HG02571 (cell line): ENCODE measurements at regions not wholly inside any gene's neighbourhood (a gene's known extent, or its start where the extent isn't known, plus 50 kb on each side); places are given as distances from the start of the nearest gene placed in this dataset.
"Not testable (repeated sequence)": the region's sequence is repeated elsewhere in the genome, so short reads cannot be mapped to it uniquely, and the experiment has no call there.

ENCODE experiments used
- ATAC-seq: cut with Tn5 transposase; IDR thresholded peaks from one replicate; pipeline ENCODE4 v1.9.1; 2021; ENCODE audit warnings: mild to moderate bottlenecking, moderate library complexity; ENCODE audit not compliant: unreplicated experiment

DNA sequence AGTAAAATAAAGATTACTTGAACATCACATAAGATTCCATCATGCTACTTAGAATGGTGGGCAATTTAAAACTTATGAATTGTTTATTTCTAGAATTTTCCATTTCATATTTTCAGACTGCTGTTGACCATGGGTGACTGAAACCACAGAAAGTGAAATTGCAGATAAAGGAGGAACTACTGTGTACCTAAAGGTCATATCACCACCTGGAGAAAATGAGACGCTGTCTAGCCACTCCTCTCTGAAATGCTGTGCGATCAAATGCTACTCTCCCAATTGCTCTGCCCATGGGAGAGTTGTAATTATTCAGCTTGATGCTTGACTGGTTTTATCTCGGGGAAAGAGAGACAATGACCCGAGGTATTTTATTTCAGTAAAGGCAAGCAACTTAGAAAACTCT is 128.9 kb upstream of the ERCC4 start:
- ATAC-seq, result no peak

DNA sequence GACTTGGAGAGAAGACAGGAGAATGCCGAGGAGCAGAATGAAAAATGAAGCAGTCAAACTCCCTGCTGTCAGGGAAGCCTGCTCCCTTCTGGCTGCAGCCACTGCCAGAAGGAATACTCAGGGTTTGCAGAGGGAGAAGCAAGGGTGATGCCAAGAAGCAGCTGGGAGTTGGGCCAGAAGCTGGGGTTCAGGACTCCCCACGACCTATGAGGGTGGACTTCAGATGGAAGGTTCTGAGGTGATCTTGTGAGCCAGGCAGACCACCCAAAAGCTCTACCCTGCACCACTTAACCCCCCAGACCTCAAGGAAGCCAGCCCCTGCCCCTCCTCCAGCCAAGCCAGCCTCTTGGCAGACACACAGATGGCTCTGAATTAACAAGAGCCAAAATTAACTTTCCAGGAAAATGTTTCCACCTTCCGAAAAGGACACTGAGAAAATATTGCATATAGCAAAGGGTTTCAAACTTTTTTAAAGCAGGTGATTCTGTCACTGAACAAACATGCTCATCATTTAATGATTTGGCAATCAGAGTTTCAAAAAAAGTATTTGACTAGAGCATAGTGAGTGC is 126.0 kb upstream of the ERCC4 start:
- ATAC-seq, result no peak

DNA sequence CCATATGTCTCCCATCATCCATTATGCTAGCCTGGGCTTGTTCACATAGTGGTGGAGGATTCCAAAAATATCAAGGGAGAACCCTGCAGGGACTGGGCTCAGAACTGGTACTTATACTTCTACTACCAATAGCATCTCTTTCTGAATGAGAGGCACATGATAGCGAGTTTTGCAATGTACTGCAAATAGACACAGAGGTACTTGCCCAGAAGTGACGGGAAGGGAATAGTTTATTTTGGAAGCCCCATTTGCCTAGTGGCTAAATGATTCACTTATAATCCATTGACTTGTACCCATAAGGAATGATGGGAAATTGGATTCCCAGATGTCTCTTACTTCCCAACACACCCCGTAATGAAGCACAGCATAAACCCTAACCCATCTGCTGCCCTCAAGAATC is 124.8 kb upstream of the ERCC4 start:
- no peak for ATAC-seq

DNA sequence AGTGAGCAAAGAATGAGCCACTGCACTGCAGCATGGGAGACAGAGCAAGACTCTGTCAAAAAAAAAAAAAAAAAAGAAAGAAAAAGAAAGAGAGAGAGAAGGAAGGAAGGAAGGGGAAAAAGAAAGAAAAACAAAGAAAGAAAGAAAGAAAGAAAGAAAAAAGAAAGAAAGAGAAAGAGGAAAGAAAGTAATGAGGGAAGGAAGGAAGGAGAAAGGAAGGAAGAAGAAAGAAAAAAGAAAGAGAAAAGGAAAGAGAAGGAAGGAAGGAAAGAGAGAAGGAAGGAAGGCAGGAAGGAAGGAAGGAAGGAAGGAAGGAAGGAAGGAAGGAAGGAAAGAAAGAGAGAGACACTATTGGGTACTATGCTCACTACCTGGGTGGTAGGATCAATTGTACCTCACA is 122.2 kb upstream of the ERCC4 start:
- ATAC-seq, result no peak

DNA sequence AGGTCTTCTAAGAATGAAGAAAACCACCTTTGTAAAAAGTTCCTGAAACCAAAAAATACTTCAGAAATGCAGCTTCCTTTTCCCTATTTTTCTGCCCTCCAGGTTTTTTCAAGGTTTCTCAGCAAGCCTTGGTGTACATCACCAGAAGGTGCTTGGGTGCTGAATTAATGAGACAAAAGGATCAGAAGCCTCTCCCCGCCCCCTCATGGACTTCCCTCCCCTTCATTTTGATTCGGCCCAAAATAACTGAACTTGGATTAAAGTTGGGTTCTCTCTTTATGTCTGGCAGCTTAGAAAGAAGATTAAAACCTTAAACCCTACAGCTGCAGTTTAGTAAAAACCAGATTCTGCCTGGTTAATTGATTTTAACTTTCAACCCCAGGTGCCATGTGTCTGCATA is 121.7 kb upstream of the ERCC4 start:
- ATAC-seq, result no peak

DNA sequence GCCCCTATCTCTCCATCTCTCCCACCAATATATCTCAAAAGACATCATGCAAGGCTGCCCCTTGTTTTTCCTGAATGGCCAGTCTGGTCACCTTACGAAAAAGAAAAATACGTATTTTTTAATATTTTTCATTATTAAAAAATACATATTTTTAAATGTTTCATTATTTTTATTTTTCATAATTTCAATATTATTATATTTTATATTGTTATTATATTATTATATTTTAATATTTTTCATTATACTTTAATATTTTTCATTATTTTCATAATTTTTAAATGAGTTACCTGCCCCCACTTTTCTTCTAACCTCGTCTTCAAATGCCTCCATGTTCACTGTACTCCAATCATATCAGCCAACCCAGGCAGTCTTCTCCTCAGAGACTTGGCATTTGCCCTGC is 116.0 kb upstream of the ERCC4 start:
- no peak for ATAC-seq

DNA sequence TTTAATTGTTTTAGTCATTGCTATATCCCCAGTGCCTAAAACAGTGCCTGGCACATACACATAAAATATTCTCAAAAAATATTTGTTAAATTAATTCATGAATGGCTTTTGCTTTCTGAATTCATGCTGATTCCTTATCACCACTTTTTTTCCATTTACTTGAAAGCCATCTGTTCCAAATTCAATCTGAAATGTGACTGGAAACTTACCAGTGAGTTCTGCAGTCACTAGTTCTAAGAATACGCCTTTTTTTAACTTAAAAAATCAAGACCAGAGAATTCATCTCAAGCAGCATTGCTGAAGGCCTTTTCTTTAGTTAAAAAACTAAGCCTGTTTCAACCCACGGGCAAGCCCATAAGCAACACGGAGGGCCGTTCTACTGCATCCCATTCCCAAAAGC is 114.0 kb upstream of the ERCC4 start:
- no peak for ATAC-seq

DNA sequence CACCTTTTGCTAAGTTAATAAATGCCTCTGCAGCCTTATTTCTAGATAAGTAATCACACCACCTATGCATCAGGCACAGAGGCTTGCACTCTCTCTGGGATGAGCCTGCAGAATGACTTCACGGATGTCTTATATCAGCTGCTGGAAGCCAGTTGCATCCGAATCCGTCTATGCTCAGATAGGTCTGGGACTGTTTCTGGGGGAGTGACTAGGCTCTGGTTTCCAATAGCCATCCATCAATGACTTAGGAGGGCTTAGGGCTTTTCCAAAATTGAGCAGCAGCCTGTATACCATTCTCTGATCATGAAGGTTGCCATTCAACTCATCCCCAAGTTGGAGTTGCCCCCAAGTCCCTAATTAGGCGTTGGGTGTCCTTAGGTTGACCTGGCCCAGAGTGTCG is 113.3 kb upstream of the ERCC4 start:
- ATAC-seq, result no peak

DNA sequence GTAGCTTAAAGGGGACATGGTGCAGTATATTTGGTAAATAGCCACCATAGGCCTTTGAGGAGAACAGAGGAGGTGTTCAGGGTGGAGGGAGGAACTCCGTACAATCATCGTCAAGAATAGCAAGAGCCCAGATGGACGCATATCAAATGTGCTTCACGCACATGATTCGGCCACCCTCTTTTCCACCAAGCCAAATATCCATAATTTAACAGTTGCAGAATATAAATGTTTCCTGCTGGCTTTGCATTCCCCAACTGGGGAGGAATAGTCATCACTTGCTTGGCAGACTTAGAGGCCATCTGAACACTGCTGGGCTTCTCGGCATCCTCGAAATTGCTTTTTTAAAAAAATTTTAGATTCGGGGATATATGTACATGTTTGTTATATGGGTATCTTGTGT is 111.9 kb upstream of the ERCC4 start:
- no peak for ATAC-seq

DNA sequence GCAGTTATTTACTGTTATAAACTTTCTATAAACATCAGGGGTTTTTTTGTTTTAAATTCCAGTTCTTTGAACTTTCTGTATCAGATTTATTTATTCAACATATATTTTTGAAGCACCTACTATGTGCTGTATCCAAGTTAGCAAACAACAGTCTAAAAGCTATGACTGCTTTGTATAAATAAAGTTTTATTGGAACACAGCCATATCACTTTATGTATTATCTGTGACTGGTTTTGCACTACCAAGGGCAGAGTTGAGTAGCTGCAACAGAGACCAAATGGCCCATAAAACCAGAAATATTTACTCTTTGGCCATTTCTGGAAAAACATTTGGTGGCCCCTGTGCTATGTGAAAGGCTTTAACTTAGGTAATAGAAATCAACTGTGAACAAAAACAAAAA is 110.2 kb upstream of the ERCC4 start:
- ATAC-seq, result no peak

DNA sequence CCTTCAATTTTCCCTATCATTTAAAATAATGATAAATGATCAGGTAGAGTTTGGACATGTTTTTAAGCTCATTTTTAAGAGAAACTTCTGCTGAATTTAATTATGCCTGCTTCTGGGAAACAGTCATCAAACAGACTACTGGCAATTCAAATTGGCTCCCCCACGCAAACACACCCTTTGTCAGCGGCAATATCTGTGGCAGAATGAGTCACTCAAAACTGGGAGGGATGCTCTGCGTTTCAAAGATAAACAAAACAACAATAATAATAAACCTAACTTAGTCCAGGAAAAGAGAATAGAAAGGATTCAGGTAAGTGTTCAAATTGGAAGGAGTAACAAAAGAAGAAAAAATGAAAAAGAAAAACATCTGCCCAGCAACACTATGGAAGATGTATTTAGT is 108.1 kb upstream of the ERCC4 start:
- no peak for ATAC-seq

DNA sequence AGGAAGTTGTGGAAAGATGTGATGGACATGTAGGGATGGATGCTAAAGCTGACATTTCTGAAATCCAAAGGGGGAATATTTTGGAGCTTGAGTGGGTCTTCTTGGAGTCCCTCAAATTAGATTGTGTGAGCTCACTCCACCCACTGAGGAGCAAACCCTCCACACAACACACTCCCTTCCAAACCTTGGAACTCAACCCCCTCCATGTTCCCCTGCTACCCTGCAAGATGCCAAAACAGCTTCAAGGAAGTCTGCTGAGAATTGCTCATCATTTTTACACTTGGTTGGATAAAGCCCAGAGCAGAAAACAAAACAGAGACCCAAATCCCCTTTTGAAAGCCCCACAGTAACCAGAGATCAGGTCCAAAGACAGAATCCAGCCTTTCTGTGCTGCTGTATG is 103.3 kb upstream of the ERCC4 start:
- no peak for ATAC-seq

DNA sequence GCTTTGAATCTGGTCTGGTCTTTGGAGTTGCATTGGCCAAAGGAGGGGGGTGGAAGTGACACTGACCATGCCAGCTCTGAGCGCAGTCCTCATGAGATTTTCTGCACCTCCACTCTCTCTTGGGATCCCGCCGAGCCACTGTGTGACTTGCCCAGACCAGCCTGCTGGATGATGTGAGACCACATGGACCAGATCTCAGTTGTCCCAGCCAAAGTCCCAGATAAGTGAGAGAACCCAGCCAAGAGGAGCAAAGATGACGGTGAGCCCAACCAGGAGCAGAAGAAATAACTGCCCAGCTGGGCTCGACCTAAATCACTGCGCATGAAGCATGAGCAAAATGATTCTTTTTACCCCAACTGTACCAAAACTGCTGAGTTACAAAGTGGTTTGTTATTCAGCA is 96.5 kb upstream of the ERCC4 start:
- no peak for ATAC-seq

DNA sequence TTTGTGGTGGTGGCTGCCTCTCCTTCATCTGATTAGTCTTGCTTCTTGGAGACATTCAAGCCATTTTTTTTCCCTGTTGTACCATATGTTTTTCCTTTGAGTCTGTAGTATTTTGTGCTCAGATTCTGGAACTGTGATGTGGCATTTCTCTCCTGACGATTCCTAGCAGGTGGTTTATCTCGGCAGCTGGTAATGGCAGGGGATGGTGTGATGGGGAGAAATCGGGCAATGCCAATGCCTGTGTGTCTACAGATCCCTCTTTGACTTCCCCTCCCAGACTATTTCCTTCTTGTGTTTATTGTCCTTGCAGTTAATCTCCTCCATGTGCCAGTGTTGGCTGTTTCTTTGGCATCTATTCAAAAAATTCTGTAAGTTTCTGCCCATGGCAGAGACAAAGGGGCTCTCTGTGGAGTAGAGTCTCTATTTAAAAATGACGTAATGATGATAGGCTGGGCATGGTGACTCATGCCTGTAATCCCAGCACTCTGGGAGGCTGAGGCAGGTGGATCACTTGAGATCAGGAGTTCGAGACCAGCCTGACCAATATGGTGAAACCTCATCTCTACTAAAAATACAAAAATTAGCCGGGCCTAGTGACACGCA is 90.2 kb upstream of the ERCC4 start:
- no peak for ATAC-seq

DNA sequence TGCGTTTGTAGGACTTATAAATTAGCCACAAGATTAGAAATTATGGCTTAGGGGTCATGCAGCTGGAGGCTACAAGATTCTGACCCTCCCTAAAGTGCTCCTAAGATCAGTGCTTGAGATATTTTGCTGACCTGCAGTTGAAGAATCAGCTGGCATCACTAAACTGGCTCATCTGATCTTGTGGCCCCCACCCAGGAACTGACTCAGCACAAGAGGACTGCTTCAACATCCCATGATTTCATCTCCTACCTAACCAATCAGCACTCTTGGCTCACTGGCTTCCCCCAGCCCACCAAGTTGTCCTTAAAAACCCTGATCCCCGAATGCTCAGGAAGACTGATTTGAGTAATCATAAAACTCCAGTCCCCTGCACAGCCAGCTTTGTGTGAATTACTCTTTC is 86.4 kb upstream of the ERCC4 start:
- ATAC-seq, result no peak

DNA sequence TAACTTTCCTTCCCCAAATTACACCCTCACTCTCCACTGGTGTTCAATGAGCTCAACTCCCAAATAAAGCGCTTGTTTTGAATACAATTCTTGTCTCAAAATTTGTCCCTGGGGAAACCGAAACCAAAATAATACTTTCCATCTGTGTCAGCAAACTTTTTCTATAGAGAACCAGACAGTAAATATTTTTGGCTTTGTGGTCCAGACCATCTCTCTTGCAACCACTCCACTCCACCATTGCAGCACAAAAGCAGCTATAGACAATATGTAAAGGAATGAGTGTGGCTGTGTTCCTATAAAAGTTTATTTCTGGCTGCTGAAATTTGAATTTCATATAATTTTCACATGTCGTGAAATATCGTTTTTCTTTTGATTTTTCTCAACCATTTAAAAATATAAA is 84.6 kb upstream of the ERCC4 start:
- ATAC-seq, result no peak

DNA sequence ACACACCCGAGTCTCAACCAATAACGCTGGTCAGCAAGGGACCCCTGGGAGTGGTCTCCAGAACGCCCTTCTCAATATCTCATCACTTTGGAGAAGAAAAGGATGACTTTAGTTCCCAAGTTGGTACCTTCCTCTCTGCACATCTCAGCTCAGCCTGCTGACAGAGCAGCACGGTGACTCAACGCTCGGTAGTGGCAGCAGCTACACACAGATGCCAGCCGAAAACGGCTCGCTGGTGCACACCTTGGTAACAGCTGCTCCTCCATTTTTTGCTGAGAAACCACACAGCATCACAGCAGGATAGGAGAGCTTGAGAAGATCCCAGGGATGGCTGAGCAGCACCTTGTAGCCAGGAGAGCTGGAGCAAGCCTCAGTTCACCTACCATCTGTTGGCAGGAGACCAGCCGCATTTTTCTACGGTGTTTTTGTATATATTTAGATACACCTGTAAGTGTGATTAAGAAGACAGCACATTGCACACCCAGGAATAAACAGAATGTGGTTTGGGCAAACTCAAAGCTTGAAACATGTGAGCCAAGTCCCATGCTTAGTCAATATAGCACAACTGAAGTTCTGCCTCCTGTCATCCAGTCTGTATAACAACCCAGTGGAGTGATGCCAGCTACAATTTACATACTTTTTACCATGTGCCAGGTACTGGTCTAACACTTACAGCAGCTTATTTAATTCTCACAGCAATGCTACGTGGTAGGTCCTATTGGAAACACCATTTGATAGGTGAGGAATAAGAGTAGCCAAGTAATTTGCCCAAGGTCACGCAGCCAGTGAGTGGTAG is 83.8 kb upstream of the ERCC4 start:
- no peak for ATAC-seq

DNA sequence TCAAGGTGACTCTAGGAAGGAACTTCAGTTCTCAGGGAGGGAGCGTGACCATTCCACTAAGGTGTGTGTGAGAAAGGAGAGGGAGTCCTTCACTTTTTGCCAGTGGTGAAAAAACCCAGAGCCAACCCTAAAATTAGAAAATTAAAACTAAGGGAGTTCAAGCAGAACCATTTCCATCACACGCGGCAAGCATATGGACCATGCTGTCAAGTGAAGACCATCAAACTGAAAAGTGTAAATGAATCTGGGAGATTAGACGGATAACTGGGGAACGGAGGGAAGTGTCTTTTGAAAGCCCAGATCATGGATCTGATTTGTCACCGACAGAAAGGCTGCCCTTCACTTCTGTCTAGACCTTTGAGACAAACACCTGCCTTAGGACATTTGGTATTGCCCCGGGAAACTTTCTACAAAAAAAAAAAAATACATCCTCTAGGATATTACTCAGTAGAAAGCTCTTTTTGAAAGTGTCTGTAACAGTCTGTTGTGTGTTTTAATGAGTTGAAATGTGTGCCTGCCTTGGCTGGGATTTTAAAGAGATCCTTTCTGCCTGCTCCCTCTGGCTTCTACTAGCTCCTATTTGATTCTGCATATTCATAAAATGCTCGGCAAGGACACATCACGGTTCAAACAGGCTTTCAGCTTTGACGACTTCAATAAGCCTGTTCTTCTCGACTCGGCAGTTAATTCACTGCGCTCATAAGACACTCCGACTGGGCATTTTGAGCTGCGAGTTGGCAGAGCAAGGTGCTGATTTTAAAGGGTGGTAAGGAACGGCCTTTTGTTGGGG is 81.4 kb upstream of the ERCC4 start:
- no peak for ATAC-seq

DNA sequence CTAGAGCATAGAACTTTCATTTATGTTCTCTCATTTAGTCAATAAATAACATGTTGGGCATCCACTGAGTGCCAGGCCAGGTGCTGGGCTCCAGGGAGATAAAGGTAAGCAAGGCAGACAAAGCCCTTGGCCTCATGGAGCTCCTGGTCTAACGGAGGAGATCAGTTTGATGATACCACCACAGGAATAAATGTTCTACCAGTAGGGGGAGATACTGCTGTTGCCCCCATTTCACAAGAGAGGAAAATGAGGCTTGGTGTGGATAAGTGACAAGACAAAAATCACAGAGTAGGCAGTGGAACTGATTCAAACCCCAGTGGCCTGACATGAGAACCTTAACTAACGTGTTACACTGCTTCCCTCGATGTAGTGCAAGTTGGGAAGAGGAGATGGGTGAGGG is 80.4 kb upstream of the ERCC4 start:
- no peak for ATAC-seq

DNA sequence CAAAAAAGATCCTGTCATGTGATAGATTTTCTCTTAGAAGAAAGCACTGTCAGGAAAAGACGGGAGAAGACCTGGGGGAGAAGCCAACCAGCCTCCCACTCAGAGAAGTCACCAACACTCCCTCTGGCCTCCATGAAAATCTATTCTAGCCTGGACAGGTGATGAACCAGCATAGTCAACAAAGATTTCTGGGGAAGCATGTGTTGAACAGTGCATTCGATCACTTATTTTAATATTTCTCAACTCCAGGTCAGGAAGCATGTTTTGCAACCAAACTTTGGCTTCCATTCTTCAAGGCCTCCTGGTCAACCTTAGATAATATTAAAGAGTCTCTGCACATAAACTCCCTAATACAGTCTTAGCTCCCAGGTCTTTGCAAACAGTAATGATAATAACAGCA is 74.7 kb upstream of the ERCC4 start:
- no peak for ATAC-seq

DNA sequence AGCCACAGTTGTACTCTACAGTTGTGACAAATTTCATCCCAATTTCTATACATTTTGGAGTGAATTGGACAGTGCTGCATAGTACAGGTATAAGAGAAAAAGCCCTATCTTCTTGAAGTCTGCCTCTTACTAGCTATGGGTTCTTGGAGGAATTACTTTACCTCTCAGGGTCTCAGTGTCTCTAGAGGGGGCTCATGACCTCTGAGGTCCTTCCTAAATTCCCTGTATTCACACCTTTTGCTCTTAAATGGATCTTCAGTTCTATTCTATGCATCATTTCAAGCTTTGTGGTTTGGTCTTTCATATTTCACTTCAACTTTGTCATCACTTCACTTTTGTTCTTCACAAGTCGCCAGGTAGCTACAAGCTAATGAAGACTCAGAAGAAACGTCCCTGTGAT is 71.2 kb upstream of the ERCC4 start:
- ATAC-seq, result no peak

DNA sequence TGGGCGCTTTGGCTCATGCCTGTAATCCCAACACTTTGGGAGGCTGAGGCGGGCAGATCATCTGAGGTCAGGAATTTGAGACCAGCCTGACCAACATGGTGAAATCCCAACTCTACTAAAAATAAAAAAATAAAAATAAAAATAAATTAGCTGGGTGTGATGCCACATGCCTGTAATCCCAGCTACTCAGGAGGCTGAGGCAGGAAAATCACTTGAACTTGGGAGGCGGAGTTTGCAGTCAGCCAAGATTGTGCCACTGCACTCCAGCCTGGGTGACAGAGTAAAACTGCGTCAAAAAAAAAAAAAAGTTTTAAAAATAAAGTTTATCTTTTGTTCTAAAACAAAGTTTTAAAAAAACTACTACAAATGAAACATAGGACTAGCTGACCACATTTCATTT is 69.8 kb upstream of the ERCC4 start:
- not testable (repeated sequence) for ATAC-seq
